Left lung (tissue), 4 donors: ENCODE measurements at regions not wholly inside any gene's neighbourhood (a gene's known extent, or its start where the extent isn't known, plus 50 kb on each side); places are given as distances from the start of the nearest gene placed in this dataset.
A peak's percentile ranks its signal among the peaks of the same experiment; 100 is the strongest.

Experiments used
- ATAC-seq: fragments of 200-7000 bp; cut with Tn5 transposase; one replicate; pipeline ENCODE4 v1.9.1; 2020; ENCODE audit warnings: moderate library complexity
- DNase-seq, 4 donors: peaks; one replicate each; pipeline ENCODE4 v3.0.0-alpha.2; 2013 to 2020
- H3K27ac ChIP-seq, 2 donors: fragments of 200-600 bp; sonication (generic) in 1 of 2; one replicate each; pipeline versions ENCODE4 v1.5.0 to v1.8.0; 2020 to 2021
- H3K27me3 ChIP-seq, 2 donors: fragments of 200-600 bp; sonication (generic) in 1 of 2; one replicate each; pipeline versions ENCODE4 v1.5.0 to v1.8.0; 2020 to 2021
- H3K36me3 ChIP-seq, 2 donors: fragments of 200-600 bp; sonication (generic) in 1 of 2; one replicate each; pipeline versions ENCODE4 v1.5.0 to v1.8.0; 2020 to 2021
- H3K4me1 ChIP-seq, 2 donors: fragments of 200-600 bp; one replicate each; pipeline ENCODE4 v1.8.0; 2021
- H3K4me3 ChIP-seq, 2 donors: fragments of 200-600 bp; sonication (generic) in 1 of 2; one replicate each; pipeline versions ENCODE4 v1.5.0 to v1.8.0; 2020 to 2021; ENCODE audit warnings: mild to moderate bottlenecking in 1 of 2
- H3K9me3 ChIP-seq, 2 donors: fragments of 200-600 bp; sonication (generic) in 1 of 2; one replicate each; pipeline versions ENCODE4 v1.5.0 to v1.8.0; 2020 to 2021
- intact Hi-C, 2 donors: fragments of 100-400 bp; cut with DNase I; formaldehyde crosslinking; loops; one replicate each; pipeline versions ENCODE4 v1.11.2 to v1.14.2; 2022
- TF ChIP-seq, protein P1 (sequence below), 2 donors: fragments of 200-600 bp; sonication (generic) in 1 of 2; IDR thresholded peaks; one replicate each; pipeline versions ENCODE4 v1.5.0 to v1.8.0; 2021; ENCODE audit warnings: antibody characterized with exemption in 2 of 2
- donor health status: DM: no; HTN: yes; CAD: no.
- donor health status: DM: no; HTN: no; CAD: no.

DNA sequence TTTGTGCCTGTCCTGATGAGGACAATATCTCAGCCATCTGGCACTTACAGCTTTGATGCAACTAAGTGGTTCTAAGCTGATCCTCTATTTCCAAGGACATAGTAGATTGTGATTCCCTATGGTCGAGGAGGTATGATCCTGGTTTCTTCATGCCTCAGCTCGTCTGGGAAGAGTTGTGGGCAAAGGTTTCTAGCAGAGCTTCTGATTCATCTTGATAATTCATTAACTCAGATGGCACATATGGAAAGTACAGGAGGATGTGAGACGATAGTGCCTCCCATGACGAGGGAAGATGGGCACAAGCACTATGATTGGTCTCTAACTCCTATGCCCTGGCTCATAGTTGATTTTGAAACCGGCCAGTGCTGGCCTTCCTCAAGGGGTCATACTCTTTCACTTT lies 334.2 kb upstream of the SEMA6D start:
- Histone ChIP-seq H3K4me3 (no peak overlapping the region), H3K27ac (no peak overlapping the region), H3K9me3 (no peaks in the 10 kb centered on the region), H3K4me1 (peaks cover 0 to 4% of the 10 kb centered on the region in 2 donors), H3K36me3 (no peaks in the 10 kb centered on the region), H3K27me3 (no peaks in the 10 kb centered on the region)
- intact Hi-C loops = no loop called here
- no peak for ATAC-seq
- DNase-seq = no peak
- TF ChIP-seq, protein P1, sequence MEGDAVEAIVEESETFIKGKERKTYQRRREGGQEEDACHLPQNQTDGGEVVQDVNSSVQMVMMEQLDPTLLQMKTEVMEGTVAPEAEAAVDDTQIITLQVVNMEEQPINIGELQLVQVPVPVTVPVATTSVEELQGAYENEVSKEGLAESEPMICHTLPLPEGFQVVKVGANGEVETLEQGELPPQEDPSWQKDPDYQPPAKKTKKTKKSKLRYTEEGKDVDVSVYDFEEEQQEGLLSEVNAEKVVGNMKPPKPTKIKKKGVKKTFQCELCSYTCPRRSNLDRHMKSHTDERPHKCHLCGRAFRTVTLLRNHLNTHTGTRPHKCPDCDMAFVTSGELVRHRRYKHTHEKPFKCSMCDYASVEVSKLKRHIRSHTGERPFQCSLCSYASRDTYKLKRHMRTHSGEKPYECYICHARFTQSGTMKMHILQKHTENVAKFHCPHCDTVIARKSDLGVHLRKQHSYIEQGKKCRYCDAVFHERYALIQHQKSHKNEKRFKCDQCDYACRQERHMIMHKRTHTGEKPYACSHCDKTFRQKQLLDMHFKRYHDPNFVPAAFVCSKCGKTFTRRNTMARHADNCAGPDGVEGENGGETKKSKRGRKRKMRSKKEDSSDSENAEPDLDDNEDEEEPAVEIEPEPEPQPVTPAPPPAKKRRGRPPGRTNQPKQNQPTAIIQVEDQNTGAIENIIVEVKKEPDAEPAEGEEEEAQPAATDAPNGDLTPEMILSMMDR (IDR thresholded peaks at IDR 0.05) = no peak

DNA sequence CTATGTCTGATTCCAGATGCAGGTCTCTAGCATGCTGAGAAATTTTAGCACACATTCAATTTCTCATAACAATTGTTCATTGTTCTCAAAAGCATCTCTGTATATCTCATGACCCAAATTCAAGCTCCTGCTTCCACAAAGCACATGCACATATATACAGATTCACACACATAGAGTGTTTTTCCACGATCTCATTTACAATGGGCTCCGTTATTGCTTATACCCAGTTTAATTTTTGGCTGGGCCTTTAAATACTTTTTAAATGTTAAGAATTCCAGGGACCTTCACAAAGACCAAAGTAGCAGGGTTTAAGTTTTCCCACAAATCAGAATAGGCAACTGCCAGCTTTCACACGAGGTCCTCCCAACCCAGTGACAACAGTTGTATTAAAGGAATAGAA lies 333.5 kb upstream of the SEMA6D start:
- no peak for DNase-seq
- intact Hi-C loops = no loop called here
- H3K27ac ChIP-seq = no peak overlapping the region
- H3K9me3 ChIP-seq = no peaks in the 10 kb centered on the region
- peaks cover 0 to 4% of the 10 kb centered on the region in 2 donors for H3K4me1 ChIP-seq
- TF ChIP-seq, protein P1 (IDR thresholded peaks at IDR 0.05) = no peak
- ATAC-seq = no peak
- no peaks in the 10 kb centered on the region for H3K27me3 ChIP-seq
- no peak overlapping the region for H3K4me3 ChIP-seq
- no peaks in the 10 kb centered on the region for H3K36me3 ChIP-seq

DNA sequence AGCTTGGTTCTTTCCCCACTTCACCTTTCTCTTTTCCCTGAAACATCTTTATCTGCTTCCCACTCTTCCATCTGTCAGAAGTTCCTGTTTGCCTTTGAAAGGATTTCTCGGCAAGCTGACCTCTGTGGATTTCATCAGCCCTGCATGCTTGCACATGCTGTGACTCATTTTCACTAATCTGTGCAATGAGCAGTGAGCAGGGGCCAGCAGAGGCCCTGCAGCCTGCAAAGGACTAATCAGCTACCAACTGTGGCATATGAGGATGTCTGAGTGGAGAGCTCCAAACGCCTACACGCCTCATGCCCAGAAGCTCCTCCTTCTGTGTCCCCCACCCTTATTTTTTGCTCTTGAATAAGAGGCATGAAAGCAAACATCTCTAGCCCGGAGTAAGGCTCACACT lies 333.0 kb upstream of the SEMA6D start:
- TF ChIP-seq, protein P1 (IDR thresholded peaks at IDR 0.05) = no peak
- no peak overlapping the region for H3K27ac ChIP-seq
- H3K4me3 ChIP-seq = no peak overlapping the region
- DNase-seq = peak in 2 of 4 donors; percentile 7 to 16
- no peaks in the 10 kb centered on the region for H3K36me3 ChIP-seq
- H3K9me3 ChIP-seq = no peaks in the 10 kb centered on the region
- ATAC-seq = peak; percentile 66
- intact Hi-C loops = no loop called here
- H3K27me3 ChIP-seq = no peaks in the 10 kb centered on the region
- H3K4me1 ChIP-seq = peaks cover 0 to 4% of the 10 kb centered on the region in 2 donors

DNA sequence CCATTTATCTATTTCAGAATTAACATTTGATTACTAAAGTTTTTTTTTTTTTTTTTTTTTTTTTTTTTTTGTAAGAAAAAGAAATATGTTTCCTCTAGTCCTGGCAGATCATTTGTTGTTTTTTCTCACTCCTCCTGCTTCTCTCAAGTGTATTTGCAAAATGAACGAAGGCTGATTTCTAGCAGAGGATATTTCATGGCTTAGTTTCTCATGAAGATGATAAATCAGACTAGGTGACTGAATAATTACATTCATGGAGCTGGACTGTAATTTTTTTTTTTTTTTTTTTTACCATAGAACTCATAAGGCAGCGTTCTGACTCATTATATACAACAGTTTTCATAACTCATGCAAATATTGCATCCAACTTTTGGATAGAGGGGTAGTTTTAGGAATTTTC lies 332.5 kb upstream of the SEMA6D start:
- Histone ChIP-seq H3K9me3 (no peaks in the 10 kb centered on the region), H3K36me3 (no peaks in the 10 kb centered on the region), H3K4me3 (no peak overlapping the region), H3K4me1 (peaks cover 0 to 4% of the 10 kb centered on the region in 2 donors), H3K27ac (no peak overlapping the region), H3K27me3 (no peaks in the 10 kb centered on the region)
- no peak for ATAC-seq
- no peak for DNase-seq
- TF ChIP-seq, protein P1 (IDR thresholded peaks at IDR 0.05) = no peak
- intact Hi-C loops = no loop called here

DNA sequence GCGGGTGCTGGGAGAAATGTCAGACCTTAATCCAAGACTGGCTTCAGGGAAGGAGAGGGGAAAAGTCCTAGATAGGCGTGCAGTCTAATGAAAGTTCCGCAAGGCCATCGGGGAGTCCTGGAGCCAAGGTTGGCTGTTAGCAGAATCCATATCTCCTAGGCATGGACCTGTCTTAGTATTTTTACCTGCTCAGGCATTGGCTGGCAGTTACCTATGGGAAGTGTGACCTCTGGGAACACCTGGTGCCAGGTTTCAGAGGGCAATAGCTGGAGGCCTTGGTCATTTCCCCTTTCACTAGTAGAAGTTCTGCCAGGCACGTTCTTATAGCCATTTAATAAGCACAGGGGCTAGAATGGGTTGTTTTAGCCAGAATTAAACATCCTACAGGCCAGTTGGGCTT lies 330.8 kb upstream of the SEMA6D start:
- no peak for DNase-seq
- intact Hi-C loops = no loop called here
- Histone ChIP-seq H3K4me1 (peaks cover 0 to 4% of the 10 kb centered on the region in 2 donors), H3K27ac (no peak overlapping the region), H3K4me3 (no peak overlapping the region), H3K27me3 (no peaks in the 10 kb centered on the region), H3K36me3 (no peaks in the 10 kb centered on the region), H3K9me3 (no peaks in the 10 kb centered on the region)
- TF ChIP-seq, protein P1 (IDR thresholded peaks at IDR 0.05) = no peak
- ATAC-seq = no peak
